ENCODE measurements at regions not wholly inside any gene's neighbourhood (a gene's known extent, or its start where the extent isn't known, plus 50 kb on each side); places are given as distances from the start of the nearest gene placed in this dataset.

DNA sequence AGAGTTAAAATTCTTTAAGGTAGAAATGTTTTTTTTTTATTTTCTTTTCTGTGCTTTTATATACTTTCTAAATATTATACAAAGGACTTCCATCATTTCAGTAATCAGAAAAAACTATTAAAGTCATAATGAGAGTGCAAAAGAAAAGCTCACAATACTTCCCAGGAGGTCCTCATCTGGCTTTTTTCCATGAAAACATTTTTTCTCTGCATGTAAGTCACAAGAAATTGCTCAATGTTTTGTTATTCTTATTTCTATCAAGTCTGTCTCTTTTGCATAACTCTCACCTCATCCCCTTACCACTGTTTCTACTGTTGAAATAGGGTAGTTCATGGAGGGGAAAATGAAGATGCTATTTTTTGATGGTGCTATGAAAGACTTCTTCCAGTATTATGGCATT lies 375.0 kb downstream of the TMEM232 start:
- Histone ChIP-seq H3K4me3 (ENCODE audit: insufficient read depth, low read depth, low read length) (no peak overlapping the region), H3K4me1 (ENCODE audit: control insufficient read depth, insufficient read depth, low read length) (peaks cover 7% of the 10 kb centered on the region), H3K9me3 (ENCODE audit: control insufficient read depth, low read length) (no peaks in the 10 kb centered on the region), H3K27me3 (ENCODE audit: control insufficient read depth, insufficient read depth, low read length, poor library complexity, severe bottlenecking) (no peaks in the 10 kb centered on the region), H3K27ac (ENCODE audit: insufficient read depth, low read depth, low read length, poor library complexity, severe bottlenecking) (no peak overlapping the region), H3K36me3 (ENCODE audit: control insufficient read depth, insufficient read depth, low read length) (no peaks in the 10 kb centered on the region)

DNA sequence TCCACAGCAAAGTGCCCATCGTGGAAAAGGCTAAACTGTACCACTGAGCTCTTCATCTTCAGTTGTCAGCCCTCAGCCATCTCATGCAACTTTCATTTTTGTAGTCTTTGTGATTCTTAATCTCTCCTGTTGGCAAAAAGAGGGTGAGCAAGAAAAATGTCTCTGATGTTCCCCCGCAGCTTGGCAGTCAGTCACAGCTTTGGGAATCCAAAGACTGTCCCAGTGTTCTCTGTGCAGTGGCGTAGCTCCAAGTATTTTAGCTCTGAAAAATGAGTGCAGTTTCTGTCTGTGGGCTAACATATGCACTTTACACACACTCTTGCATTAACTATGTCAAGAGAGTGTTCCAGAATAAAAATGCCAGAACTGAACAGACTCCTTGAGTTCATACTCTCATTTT lies 372.2 kb downstream of the TMEM232 start:
- 94 to 97% methylated on average over 3 of the region's 3 CpGs for WGBS, 2 experiments
- no peaks in the 10 kb centered on the region for H3K27me3 ChIP-seq (ENCODE audit: control insufficient read depth, insufficient read depth, low read length, poor library complexity, severe bottlenecking)
- H3K27ac ChIP-seq (ENCODE audit: insufficient read depth, low read depth, low read length, poor library complexity, severe bottlenecking) = no peak overlapping the region
- H3K4me1 ChIP-seq (ENCODE audit: control insufficient read depth, insufficient read depth, low read length) = peaks cover 7% of the 10 kb centered on the region
- no peaks in the 10 kb centered on the region for H3K36me3 ChIP-seq (ENCODE audit: control insufficient read depth, insufficient read depth, low read length)
- no peaks in the 10 kb centered on the region for H3K9me3 ChIP-seq (ENCODE audit: control insufficient read depth, low read length)
- H3K4me3 ChIP-seq (ENCODE audit: insufficient read depth, low read depth, low read length) = no peak overlapping the region

DNA sequence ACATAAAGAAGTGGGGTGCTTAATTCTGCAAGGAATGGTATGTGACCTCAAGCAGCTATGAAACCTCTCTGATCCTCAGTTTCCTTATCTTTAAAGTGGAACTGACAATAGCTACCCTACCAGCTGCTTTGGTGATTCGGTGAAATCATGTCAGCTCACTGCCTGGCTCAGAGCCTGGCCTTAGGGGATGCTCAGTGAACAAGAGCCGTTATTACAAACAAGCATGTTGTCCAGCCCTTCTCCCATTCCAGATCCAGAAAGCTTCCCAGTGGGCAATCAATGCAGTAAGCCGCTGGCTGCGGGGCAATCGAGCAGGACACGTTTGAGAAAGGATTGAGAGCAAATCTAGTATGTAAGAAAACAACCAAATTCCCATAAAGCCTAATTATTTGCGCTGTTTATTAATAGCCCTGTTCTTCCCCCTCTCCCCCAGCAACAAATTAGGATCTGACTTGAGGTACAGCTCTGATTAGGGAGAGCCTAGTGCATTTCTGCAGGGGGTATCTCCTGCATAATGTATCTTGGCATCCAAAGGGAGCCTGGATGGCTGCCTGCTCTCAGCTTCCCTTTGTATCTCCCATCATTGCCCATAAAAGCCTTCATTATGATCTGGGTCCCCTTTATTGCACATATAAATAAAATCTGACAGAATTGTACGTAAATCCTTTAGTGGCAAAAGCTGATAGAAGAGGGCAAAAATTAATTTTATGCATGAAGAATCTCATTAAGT lies 371.4 kb downstream of the TMEM232 start:
- Histone ChIP-seq H3K9me3 (ENCODE audit: control insufficient read depth, low read length) (no peaks in the 10 kb centered on the region), H3K27ac (ENCODE audit: insufficient read depth, low read depth, low read length, poor library complexity, severe bottlenecking) (no peak overlapping the region), H3K27me3 (ENCODE audit: control insufficient read depth, insufficient read depth, low read length, poor library complexity, severe bottlenecking) (no peaks in the 10 kb centered on the region), H3K4me1 (ENCODE audit: control insufficient read depth, insufficient read depth, low read length) (peaks cover 7% of the 10 kb centered on the region), H3K36me3 (ENCODE audit: control insufficient read depth, insufficient read depth, low read length) (no peaks in the 10 kb centered on the region), H3K4me3 (ENCODE audit: insufficient read depth, low read depth, low read length) (no peak overlapping the region)
- 90 to 91% methylated on average over 8 of the region's 8 CpGs for WGBS, 2 experiments

DNA sequence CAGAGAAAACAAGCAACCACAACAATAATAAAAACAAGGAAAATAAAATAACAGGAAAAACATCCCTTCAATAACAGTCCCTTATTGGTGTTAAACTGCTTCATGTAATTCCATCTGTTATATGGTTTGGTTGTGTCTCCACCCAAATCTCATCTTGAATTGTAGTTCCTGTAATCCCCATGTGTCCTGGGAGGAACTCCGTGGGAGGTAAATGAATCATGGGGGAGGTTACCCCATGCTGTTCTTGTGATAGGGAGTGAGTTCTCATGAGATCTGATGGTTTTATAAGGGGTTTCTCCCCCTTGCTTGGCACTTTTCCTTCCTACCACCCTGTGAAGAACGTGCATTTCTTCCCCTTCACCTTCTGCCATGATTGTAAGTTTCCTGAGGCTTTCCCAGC lies 369.8 kb downstream of the TMEM232 start:
- WGBS, 2 experiments = 84 to 94% methylated on average over 2 of the region's 2 CpGs
- Histone ChIP-seq H3K4me1 (ENCODE audit: control insufficient read depth, insufficient read depth, low read length) (peaks cover 7% of the 10 kb centered on the region), H3K36me3 (ENCODE audit: control insufficient read depth, insufficient read depth, low read length) (no peaks in the 10 kb centered on the region), H3K4me3 (ENCODE audit: insufficient read depth, low read depth, low read length) (no peak overlapping the region), H3K27me3 (ENCODE audit: control insufficient read depth, insufficient read depth, low read length, poor library complexity, severe bottlenecking) (no peaks in the 10 kb centered on the region), H3K9me3 (ENCODE audit: control insufficient read depth, low read length) (no peaks in the 10 kb centered on the region), H3K27ac (ENCODE audit: insufficient read depth, low read depth, low read length, poor library complexity, severe bottlenecking) (no peak overlapping the region)

DNA sequence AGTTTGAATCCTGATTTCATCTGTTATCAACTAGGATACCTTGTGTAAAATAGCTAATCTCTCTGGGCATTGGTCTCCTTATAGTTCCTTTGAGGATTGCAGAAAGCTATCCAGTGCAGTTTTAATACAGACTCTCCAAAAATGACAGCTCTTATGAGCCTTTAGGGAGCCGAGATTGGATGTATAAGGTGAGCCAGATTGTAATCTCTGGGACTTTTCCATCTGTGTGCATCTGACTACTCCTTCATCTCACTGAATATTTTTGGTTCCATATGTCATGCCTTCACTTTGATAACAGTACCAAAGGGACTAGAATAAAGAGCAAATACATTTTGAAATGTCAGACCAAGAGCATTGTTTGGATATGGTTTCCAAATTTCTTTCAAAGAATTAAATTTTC lies 367.2 kb downstream of the TMEM232 start:
- H3K27ac ChIP-seq (ENCODE audit: insufficient read depth, low read depth, low read length, poor library complexity, severe bottlenecking) = no peak overlapping the region
- 83 to 91% methylated on average over 1 of the region's 1 CpG for WGBS, 2 experiments
- H3K4me3 ChIP-seq (ENCODE audit: insufficient read depth, low read depth, low read length) = no peak overlapping the region
- H3K36me3 ChIP-seq (ENCODE audit: control insufficient read depth, insufficient read depth, low read length) = no peaks in the 10 kb centered on the region
- H3K27me3 ChIP-seq (ENCODE audit: control insufficient read depth, insufficient read depth, low read length, poor library complexity, severe bottlenecking) = no peaks in the 10 kb centered on the region
- no peaks in the 10 kb centered on the region for H3K9me3 ChIP-seq (ENCODE audit: control insufficient read depth, low read length)
- peaks cover 12% of the 10 kb centered on the region for H3K4me1 ChIP-seq (ENCODE audit: control insufficient read depth, insufficient read depth, low read length)

DNA sequence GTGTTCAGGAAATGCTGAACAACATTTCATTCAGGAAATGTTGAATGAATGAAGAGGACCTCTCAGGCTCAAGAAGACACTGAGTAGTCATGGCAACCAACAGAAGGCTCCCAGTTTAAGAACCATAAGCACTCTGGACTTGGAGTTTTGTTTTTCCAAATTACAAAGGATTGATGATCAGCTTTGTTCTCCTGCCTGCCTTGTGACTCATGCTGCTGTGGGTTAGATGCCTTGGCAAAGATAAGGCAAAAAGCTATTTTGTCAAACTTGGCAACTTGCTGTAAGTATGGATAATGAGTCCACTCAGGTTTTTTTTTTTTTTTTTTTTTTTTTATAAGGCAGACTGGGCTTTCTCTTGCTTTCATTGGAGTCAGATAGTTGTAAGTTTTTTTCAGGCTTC lies 365.0 kb downstream of the TMEM232 start:
- Histone ChIP-seq H3K4me3 (ENCODE audit: insufficient read depth, low read depth, low read length) (no peak overlapping the region), H3K27ac (ENCODE audit: insufficient read depth, low read depth, low read length, poor library complexity, severe bottlenecking) (no peak overlapping the region), H3K36me3 (ENCODE audit: control insufficient read depth, insufficient read depth, low read length) (no peaks in the 10 kb centered on the region), H3K27me3 (ENCODE audit: control insufficient read depth, insufficient read depth, low read length, poor library complexity, severe bottlenecking) (no peaks in the 10 kb centered on the region), H3K4me1 (ENCODE audit: control insufficient read depth, insufficient read depth, low read length) (peaks cover 5% of the 10 kb centered on the region), H3K9me3 (ENCODE audit: control insufficient read depth, low read length) (no peaks in the 10 kb centered on the region)

DNA sequence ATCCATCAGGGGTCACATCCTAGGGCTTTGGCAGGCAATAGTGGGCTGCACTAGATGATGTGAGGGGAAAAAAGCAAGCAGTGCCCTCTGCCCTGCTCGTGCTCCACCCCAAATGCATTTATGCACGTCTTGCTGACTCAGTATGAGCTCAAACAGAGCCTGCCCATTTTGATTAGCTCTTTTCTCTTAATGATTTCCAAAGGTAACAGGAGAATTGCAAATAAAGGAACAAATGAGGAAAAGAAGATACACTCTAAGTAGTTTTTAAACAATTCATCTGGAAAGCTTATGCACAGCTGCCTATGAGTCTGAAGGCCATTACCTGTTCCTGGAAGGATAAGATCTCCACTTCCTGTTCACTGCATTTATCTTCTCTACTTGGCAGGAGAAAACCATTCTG lies 364.2 kb downstream of the TMEM232 start:
- Histone ChIP-seq H3K4me1 (ENCODE audit: control insufficient read depth, insufficient read depth, low read length) (peaks cover 5% of the 10 kb centered on the region), H3K27ac (ENCODE audit: insufficient read depth, low read depth, low read length, poor library complexity, severe bottlenecking) (no peak overlapping the region), H3K27me3 (ENCODE audit: control insufficient read depth, insufficient read depth, low read length, poor library complexity, severe bottlenecking) (no peaks in the 10 kb centered on the region), H3K9me3 (ENCODE audit: control insufficient read depth, low read length) (no peaks in the 10 kb centered on the region), H3K36me3 (ENCODE audit: control insufficient read depth, insufficient read depth, low read length) (no peaks in the 10 kb centered on the region), H3K4me3 (ENCODE audit: insufficient read depth, low read depth, low read length) (no peak overlapping the region)
- WGBS, 2 experiments = 75 to 78% methylated on average over 2 of the region's 2 CpGs

DNA sequence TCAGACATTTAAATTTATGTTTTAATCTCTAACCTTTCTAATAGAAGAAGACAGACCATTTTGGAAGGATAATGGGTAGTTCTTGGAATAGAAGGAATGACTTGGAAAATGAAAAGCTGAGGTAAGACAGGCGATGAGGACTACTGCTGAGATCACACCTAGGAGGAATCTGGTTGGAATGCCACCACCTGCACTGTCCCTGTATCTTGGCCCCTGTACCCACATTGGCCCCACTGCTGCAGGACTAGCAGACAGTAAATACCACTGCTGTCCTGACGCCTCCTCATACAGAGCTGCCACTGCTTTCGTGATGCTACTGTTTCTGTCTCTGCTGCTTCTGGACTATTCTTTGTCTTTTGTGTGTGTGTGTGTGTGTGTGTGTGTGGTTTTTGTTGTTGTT lies 359.8 kb downstream of the TMEM232 start:
- no peaks in the 10 kb centered on the region for H3K36me3 ChIP-seq (ENCODE audit: control insufficient read depth, insufficient read depth, low read length)
- H3K4me1 ChIP-seq (ENCODE audit: control insufficient read depth, insufficient read depth, low read length) = peaks cover 5% of the 10 kb centered on the region
- H3K4me3 ChIP-seq (ENCODE audit: insufficient read depth, low read depth, low read length) = no peak overlapping the region
- no peaks in the 10 kb centered on the region for H3K9me3 ChIP-seq (ENCODE audit: control insufficient read depth, low read length)
- no peak overlapping the region for H3K27ac ChIP-seq (ENCODE audit: insufficient read depth, low read depth, low read length, poor library complexity, severe bottlenecking)
- H3K27me3 ChIP-seq (ENCODE audit: control insufficient read depth, insufficient read depth, low read length, poor library complexity, severe bottlenecking) = no peaks in the 10 kb centered on the region
- WGBS, 2 experiments = 90 to 97% methylated on average over 3 of the region's 3 CpGs
